Mesenchymal stem cell (in vitro differentiated cells and primary cell): ENCODE measurements at regions not wholly inside any gene's neighbourhood (a gene's known extent, or its start where the extent isn't known, plus 50 kb on each side); places are given as distances from the start of the nearest gene placed in this dataset.

ENCODE experiments used
- DNase-seq: peaks from one replicate; pipeline ENCODE4 v3.0.0-alpha.2; 2013
- H2AFZ ChIP-seq: one replicate; pipeline ENCODE4 v1.6.1; 2013; ENCODE audit warnings: low read depth, mild to moderate bottlenecking, control low read depth, inconsistent platforms, low read length, moderate library complexity
- H2AK5ac ChIP-seq: 2 replicates; pipeline ENCODE4 v1.6.1; 2013; ENCODE audit warnings: low read length, moderate library complexity, mild to moderate bottlenecking, inconsistent platforms; ENCODE audit not compliant: severe bottlenecking
- H2BK120ac ChIP-seq: one replicate; pipeline ENCODE4 v1.6.1; 2013; ENCODE audit warnings: low read depth, mild to moderate bottlenecking, inconsistent platforms, low read length, moderate library complexity
- H2BK12ac ChIP-seq, 2 experiments: one replicate each; pipeline ENCODE4 v1.6.1; 2013; ENCODE audit warnings: inconsistent platforms in 2 of 2, low read length in 2 of 2, mild to moderate bottlenecking in 2 of 2, moderate library complexity in 2 of 2, control low read depth in 1 of 2
- H2BK15ac ChIP-seq: one replicate; pipeline ENCODE4 v1.6.1; 2013; ENCODE audit warnings: mild to moderate bottlenecking, low read depth, inconsistent platforms; ENCODE audit not compliant: poor library complexity, severe bottlenecking
- H2BK5ac ChIP-seq: 2 replicates; pipeline ENCODE4 v1.6.1; 2013; ENCODE audit warnings: low read depth, mild to moderate bottlenecking, low read length, control low read depth, inconsistent platforms; ENCODE audit not compliant: poor library complexity, severe bottlenecking
- H3K14ac ChIP-seq, 2 experiments: one replicate each; pipeline ENCODE4 v1.6.1; 2013; ENCODE audit warnings: inconsistent platforms in 2 of 2, low read length in 2 of 2, control low read depth in 1 of 2, mild to moderate bottlenecking in 1 of 2, moderate library complexity in 1 of 2
- H3K18ac ChIP-seq, 2 experiments: one replicate each; pipeline ENCODE4 v1.6.1; 2013; ENCODE audit warnings: inconsistent platforms in 2 of 2, low read length in 2 of 2, control low read depth in 1 of 2, low read depth in 1 of 2, mild to moderate bottlenecking in 1 of 2
- H3K23ac ChIP-seq, 2 experiments: one replicate each; pipeline ENCODE4 v1.6.1; 2013; ENCODE audit warnings: inconsistent platforms in 2 of 2, low read length in 2 of 2, mild to moderate bottlenecking in 2 of 2, moderate library complexity in 2 of 2, control low read depth in 1 of 2
- H3K27ac ChIP-seq: 2 replicates; pipeline ENCODE4 v1.5.1; 2013; ENCODE audit warnings: mild to moderate bottlenecking, moderate library complexity, low read length, control low read depth, inconsistent platforms; ENCODE audit not compliant: poor library complexity, severe bottlenecking
- H3K27me3 ChIP-seq, 2 experiments: 2 replicates each; pipeline versions ENCODE4 v1.6.1 to v1.7.0; 2013; ENCODE audit warnings: low read length in 2 of 2, mild to moderate bottlenecking in 2 of 2, moderate library complexity in 2 of 2, control low read depth in 1 of 2, inconsistent platforms in 1 of 2; ENCODE audit not compliant: control insufficient read depth in 1 of 2, insufficient read depth in 1 of 2
- H3K36me3 ChIP-seq, 2 experiments: 2 replicates each; pipeline versions ENCODE4 v1.6.1 to v1.7.0; 2013; ENCODE audit warnings: low read length in 2 of 2, control low read depth in 1 of 2, inconsistent platforms in 1 of 2, low read depth in 1 of 2, mild to moderate bottlenecking in 1 of 2; ENCODE audit not compliant: insufficient read depth in 2 of 2, control insufficient read depth in 1 of 2
- H3K4ac ChIP-seq, 2 experiments: one replicate each; pipeline ENCODE4 v1.6.1; 2013; ENCODE audit warnings: inconsistent platforms in 2 of 2, low read length in 2 of 2, mild to moderate bottlenecking in 2 of 2, moderate library complexity in 2 of 2, control low read depth in 1 of 2, low read depth in 1 of 2
- H3K4me1 ChIP-seq: 2 replicates; pipeline ENCODE4 v1.6.1; 2013; ENCODE audit warnings: low read depth, low read length, control low read depth; ENCODE audit not compliant: control insufficient read depth, insufficient read depth
- H3K4me2 ChIP-seq: 2 replicates; pipeline ENCODE4 v1.6.1; 2013; ENCODE audit warnings: low read length, mild to moderate bottlenecking, inconsistent platforms; ENCODE audit not compliant: poor library complexity, severe bottlenecking
- H3K4me3 ChIP-seq, 2 experiments: 2 replicates each; pipeline versions ENCODE4 v1.5.1 to v1.7.0; 2013; ENCODE audit warnings: low read length in 2 of 2, mild to moderate bottlenecking in 2 of 2, control low read depth in 1 of 2, low read depth in 1 of 2; ENCODE audit not compliant: insufficient read depth in 1 of 2
- H3K79me1 ChIP-seq: replicated peaks from 2 replicates; pipeline ENCODE4 v1.6.1; 2013; ENCODE audit warnings: mild to moderate bottlenecking, control low read depth, low read length, inconsistent platforms; ENCODE audit not compliant: poor library complexity, severe bottlenecking
- H3K9ac ChIP-seq: 2 replicates; pipeline ENCODE4 v1.7.0; 2013; ENCODE audit warnings: mild to moderate bottlenecking, low read length, moderate library complexity
- H3K9me3 ChIP-seq: 2 replicates; pipeline ENCODE4 v1.7.0; 2013; ENCODE audit warnings: mild to moderate bottlenecking, low read length; ENCODE audit not compliant: control insufficient read depth
- H4K8ac ChIP-seq: one replicate; pipeline ENCODE4 v1.6.1; 2013; ENCODE audit warnings: inconsistent platforms, mild to moderate bottlenecking, low read length, moderate library complexity
- H4K91ac ChIP-seq: one replicate; pipeline ENCODE4 v1.6.1; 2013; ENCODE audit warnings: mild to moderate bottlenecking, low read length, inconsistent platforms
- WGBS: methylation state at CpG from one replicate; pipeline ENCODE4 v1.1.7; 2013; ENCODE audit warnings: mixed read lengths; 5-methylcytosine and 5-hydroxymethylcytosine counted together

GRCh38 chr2:128565441-128565840 lies 246.8 kb upstream of the HS6ST1 start:
- 90% methylated on average over 3 of the region's 4 CpGs for WGBS

DNA sequence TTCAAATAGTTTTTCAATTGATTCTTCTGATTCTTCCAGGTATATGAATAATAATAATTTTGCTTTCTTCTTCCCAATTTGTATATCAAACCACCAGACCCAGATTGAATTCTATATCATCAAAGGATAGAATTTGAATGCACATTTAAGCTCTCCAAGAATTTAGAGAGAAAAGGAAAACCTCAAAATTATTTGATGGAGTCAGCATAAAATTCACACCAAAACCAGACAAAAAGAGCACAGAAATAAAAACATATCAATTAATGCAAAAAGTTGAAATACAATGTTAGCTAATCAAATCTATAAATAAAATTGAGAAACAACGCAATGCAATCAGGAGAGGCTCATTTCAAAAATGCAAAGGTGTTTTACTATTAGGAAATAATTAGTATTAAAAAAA lies 248.0 kb upstream of the HS6ST1 start:
- no peak overlapping the region for H4K8ac ChIP-seq
- H2BK120ac ChIP-seq = no peak overlapping the region
- H2BK12ac ChIP-seq = no peak overlapping the region
- H2AFZ ChIP-seq = no peak overlapping the region
- H3K18ac ChIP-seq = no peak overlapping the region
- H3K9me3 ChIP-seq = no peaks in the 10 kb centered on the region
- H2BK5ac ChIP-seq = no peak overlapping the region
- H3K79me1 ChIP-seq = no peaks in the 10 kb centered on the region
- H3K27me3 ChIP-seq = peaks cover 0 to 2% of the 10 kb centered on the region in 2 experiments
- no peak overlapping the region for H3K14ac ChIP-seq
- H2AK5ac ChIP-seq = no peak overlapping the region
- no peak overlapping the region for H3K4me3 ChIP-seq
- WGBS = 89% methylated on average over 1 of the region's 1 CpG
- H3K23ac ChIP-seq = no peak overlapping the region
- DNase-seq = no peak
- no peak overlapping the region for H3K9ac ChIP-seq
- H2BK15ac ChIP-seq = no peak overlapping the region
- H3K4ac ChIP-seq = no peak overlapping the region
- H4K91ac ChIP-seq = no peak overlapping the region
- H3K27ac ChIP-seq = no peak overlapping the region
- H3K4me1 ChIP-seq = peaks cover 5% of the 10 kb centered on the region
- H3K36me3 ChIP-seq = no peaks in the 10 kb centered on the region
- no peak overlapping the region for H3K4me2 ChIP-seq

More at GRCh38 chr2:128565441-128565840, 246.8 kb upstream of the HS6ST1 start:
- Histone ChIP-seq H3K27ac (no peak overlapping the region), H3K79me1 (no peaks in the 10 kb centered on the region), H2AK5ac (no peak overlapping the region), H4K8ac (no peak overlapping the region), H2BK15ac (no peak overlapping the region), H2AFZ (no peak overlapping the region), H2BK120ac (no peak overlapping the region), H3K36me3 (no peaks in the 10 kb centered on the region), H3K4me2 (no peak overlapping the region), H3K18ac (no peak overlapping the region), H3K27me3 (no peaks in the 10 kb centered on the region), H3K4me3 (no peak overlapping the region), H3K4ac (no peak overlapping the region), H3K14ac (no peak overlapping the region), H3K23ac (no peak overlapping the region), H3K9ac (no peak overlapping the region), H3K9me3 (no peaks in the 10 kb centered on the region), H2BK5ac (no peak overlapping the region), H2BK12ac (no peak overlapping the region), H3K4me1 (peaks cover 5% of the 10 kb centered on the region), H4K91ac (no peak overlapping the region)
- no peak for DNase-seq

DNA sequence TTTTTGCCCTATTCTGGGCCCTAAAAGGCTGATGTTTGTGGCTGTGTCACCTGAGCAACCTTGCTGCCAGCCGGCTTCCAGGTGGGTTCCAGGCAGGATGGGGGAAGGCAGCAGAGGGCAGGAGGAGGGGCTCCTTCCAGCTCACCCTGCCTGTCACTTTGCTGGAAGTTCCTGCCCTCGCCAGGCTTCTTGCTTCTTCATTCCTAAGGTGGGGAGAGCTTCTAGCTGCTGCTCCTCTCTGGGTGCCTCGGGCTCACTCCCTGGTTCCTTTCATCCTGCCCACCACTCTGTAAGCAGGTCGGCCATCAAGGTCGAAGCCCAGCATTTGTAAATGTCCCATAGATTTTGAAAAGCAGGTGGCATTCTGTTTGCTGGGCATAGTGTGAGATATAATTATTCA lies 249.4 kb upstream of the HS6ST1 start:
- Histone ChIP-seq H2AFZ (no peak overlapping the region), H3K4me3 (no peak overlapping the region), H3K4me1 (peaks cover 5% of the 10 kb centered on the region), H4K91ac (no peak overlapping the region), H3K9me3 (no peaks in the 10 kb centered on the region), H3K79me1 (no peaks in the 10 kb centered on the region), H3K14ac (no peak overlapping the region), H3K23ac (no peak overlapping the region), H3K27me3 (peaks cover 0 to 4% of the 10 kb centered on the region in 2 experiments), H2BK120ac (no peak overlapping the region), H3K18ac (no peak overlapping the region), H2BK12ac (no peak overlapping the region), H3K36me3 (no peaks in the 10 kb centered on the region), H3K27ac (no peak overlapping the region), H2AK5ac (no peak overlapping the region), H2BK5ac (no peak overlapping the region), H4K8ac (no peak overlapping the region), H3K4me2 (no peak overlapping the region), H3K9ac (no peak overlapping the region), H3K4ac (no peak overlapping the region), H2BK15ac (no peak overlapping the region)
- 26% methylated on average over 3 of the region's 5 CpGs for WGBS
- DNase-seq = no peak

DNA sequence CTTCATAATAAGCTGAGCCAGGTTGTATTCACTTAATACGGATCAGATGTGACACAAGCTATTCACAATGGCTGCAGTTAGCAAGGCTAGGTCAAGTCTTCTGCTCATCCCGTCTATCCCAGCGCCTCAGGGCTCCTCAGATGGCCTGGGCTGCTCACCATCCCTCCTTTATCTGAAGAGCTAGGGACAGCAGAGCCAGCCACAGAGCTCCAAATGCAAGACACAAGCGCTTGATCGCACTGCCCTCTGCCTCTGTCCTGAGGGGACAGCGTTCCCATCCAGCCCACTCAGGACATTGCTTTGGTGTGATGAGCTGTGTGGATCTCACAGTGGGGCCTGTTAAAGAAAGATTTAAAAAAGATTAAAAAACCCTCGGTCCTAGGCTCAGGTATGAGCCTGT lies 254.4 kb upstream of the HS6ST1 start:
- Histone ChIP-seq H3K4ac (no peak overlapping the region), H2AFZ (no peak overlapping the region), H2BK12ac (no peak overlapping the region), H3K4me1 (no peaks in the 10 kb centered on the region), H3K14ac (no peak overlapping the region), H3K18ac (no peak overlapping the region), H3K27me3 (peaks cover 0 to 15% of the 10 kb centered on the region in 2 experiments), H3K36me3 (no peaks in the 10 kb centered on the region), H3K9me3 (no peaks in the 10 kb centered on the region), H2BK15ac (no peak overlapping the region), H2AK5ac (no peak overlapping the region), H4K8ac (no peak overlapping the region), H3K9ac (no peak overlapping the region), H3K4me2 (no peak overlapping the region), H3K23ac (peak overlapping the region in 1 of 2 experiments; percentile 77), H3K79me1 (no peaks in the 10 kb centered on the region), H4K91ac (no peak overlapping the region), H3K4me3 (no peak overlapping the region), H2BK5ac (no peak overlapping the region), H3K27ac (no peak overlapping the region), H2BK120ac (no peak overlapping the region)
- WGBS = 96% methylated on average over 7 of the region's 7 CpGs
- no peak for DNase-seq
